ENCODE measurements at regions not wholly inside any gene's neighbourhood (a gene's known extent, or its start where the extent isn't known, plus 50 kb on each side); places are given as distances from the start of the nearest gene placed in this dataset.

GRCh38 chr13:89903115-89903514 is 1444.4 kb upstream of the MIR17HG start:
- DNase-seq (ENCODE audit: low read depth), result no peak

GRCh38 chr13:89910166-89910565 is 1437.3 kb upstream of the MIR17HG start:
- no peak for DNase-seq (ENCODE audit: low read depth)

- no peak for DNase-seq (ENCODE audit: low read depth)
Measured at GRCh38 chr13:89916551-89916950, 1430.9 kb upstream of the MIR17HG start.

DNA sequence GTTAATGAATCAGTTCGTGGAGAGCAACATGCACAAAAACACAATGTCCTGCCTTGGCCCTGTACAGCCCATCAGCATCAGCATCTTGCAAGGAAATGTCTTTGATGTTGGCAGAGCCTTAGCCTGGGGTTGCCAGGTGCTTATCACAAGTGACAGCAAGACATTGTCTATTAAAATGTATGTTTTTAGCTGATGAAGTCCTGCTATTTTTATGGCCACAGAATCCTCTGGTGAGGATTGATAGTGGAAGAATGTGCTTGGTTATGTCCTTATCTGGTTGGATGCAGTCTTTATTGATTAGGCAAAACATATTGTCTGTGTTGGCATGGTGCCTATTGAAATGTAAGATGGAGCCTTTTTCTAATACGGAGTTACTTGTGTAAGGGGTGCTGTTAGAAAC is 1427.0 kb upstream of the MIR17HG start:
- no peak for DNase-seq (ENCODE audit: low read depth)

DNA sequence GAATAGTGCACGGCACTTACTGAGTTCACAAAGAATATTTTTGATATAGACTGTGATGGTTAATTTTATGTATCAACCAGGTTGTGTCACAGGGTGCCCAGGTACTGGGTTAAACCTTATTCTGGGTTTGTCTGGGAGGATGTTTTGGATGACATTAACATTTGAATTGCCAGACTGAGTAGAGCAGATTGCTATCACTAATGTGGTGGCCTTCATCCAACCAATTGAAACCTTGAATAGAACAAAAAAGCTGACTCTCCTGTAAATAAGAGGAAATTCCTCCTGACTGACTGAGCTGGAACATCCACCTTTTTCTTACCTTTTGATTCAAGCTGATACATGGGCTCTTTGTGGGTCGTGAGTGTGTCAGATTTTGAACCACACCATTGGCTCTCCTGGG is 1424.4 kb upstream of the MIR17HG start:
- DNase-seq (ENCODE audit: low read depth), result no peak

GRCh38 chr13:89923736-89924135 is 1423.8 kb upstream of the MIR17HG start:
- no peak for DNase-seq (ENCODE audit: low read depth)

DNA sequence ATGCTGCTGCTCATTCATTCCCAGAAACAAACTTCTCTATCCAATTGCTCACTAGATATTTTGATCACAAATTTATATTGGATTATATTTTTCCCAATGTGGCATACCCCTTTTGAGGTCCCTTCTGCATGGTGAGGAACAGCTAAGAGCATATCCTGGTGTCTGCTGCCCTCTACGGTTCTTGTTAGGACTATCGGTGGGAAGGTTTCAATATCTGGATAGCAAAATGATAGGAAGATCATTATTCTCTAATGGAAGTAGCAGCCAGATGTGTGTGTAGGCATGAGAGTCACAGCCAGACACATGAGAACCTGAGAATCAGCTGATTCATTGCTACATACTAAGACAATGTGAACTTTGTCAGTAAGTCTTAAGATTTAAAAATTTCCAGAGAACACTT is 1422.4 kb upstream of the MIR17HG start:
- DNase-seq (ENCODE audit: low read depth), result no peak

DNA sequence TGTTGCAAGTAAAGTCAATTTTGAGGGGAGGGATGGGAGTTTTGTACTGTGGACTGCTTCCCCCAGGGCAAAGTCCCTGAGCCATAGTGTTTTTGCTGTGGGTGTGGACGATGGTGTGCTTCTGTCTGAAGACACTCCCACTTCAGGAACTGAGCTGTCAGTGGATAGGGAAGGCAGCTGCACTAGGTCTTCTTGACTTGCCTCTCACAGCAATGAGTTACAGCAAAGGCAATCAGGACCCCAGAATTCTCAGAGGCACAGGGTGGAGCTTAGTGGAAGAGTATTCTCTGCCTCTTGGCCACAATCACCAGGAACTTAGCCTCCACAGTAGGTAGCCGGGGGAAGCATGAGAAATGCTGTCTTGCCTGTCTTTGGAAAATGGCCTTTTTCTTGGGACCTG is 1416.6 kb upstream of the MIR17HG start:
- no peak for DNase-seq (ENCODE audit: low read depth)

DNA sequence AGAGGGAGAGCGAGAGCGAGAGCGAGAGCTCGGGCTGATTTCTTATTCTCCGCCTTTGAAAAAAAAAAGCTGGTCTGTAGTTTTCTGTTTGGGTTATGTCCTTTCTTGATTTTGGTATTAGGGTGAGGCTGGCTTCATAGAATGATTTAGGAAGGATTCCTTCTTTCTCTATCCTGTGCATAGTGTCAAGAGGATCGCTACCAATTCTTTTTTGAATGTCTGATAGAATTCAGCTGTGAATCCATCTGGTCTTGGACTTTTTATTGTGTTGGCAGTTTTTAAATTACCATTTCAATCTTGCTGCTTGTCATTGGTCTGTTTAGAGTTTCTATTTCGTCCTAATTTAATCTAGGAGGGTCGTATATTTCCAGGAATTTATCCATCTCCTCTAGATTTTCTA is 1414.6 kb upstream of the MIR17HG start:
- no peak for DNase-seq (ENCODE audit: low read depth)

DNA sequence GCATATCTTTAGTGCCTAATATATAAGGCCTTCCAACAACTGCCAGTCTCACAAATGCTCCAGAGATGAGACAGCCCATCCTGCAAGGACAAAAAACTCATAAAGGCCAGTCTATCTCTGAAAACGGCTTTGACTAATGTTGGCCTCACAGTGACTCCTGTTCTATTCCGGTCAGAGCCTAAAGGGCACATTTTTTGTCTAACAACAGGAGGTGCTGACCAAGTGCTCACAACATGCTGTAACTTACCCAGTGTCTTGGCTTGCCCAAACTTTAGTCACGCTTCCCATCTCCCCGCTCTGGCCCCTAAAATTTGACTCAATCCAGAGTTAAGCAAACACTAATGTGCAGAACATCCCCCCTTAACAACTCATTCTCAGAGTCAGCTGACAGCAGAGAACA is 1411.2 kb upstream of the MIR17HG start:
- DNase-seq (ENCODE audit: low read depth), result no peak

DNA sequence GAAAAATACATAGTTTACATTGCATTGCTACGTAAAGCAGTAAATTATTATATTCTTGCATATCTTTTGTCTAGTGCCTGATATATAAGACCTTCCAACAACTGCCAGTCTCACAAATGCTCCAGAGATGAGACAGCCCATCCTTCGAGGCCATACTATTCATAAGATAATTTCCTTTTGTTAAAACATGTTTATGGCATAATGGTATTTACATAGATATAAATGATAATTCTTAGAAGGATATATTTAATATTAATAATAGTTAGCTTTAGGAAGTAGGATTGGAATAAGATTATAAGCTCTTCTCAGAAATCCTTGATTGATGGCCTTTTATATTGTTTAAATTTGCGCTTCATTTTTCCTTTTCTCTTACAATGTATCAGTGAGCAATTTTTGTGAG is 1410.1 kb upstream of the MIR17HG start:
- no peak for DNase-seq (ENCODE audit: low read depth)

- no peak for DNase-seq (ENCODE audit: low read depth)
Measured at GRCh38 chr13:89940383-89940782, 1407.1 kb upstream of the MIR17HG start.

- DNase-seq (ENCODE audit: low read depth), result no peak
Measured at GRCh38 chr13:89943139-89943538, 1404.3 kb upstream of the MIR17HG start.

DNA sequence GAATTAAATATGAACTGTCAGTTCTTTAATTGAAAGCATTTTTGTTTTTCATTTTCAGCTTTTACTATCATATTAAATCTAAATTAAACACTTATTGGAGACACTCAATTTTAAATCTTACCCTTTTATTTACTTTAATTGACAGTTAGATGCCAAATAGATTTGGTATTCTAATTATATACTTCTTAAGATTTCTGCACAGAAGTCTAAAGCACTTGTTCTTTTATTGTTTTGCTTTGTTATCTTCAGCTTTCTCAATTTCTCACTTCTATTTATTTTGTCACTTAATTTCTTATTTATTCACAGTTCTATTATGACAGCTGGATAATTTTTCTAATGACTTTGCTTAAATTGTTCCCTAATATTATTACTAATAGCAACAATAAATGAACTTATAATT is 1397.3 kb upstream of the MIR17HG start:
- no peak for DNase-seq (ENCODE audit: low read depth)

GRCh38 chr13:89951341-89951740 is 1396.1 kb upstream of the MIR17HG start:
- no peak for DNase-seq (ENCODE audit: low read depth)

GRCh38 chr13:89953581-89953980 is 1393.9 kb upstream of the MIR17HG start:
- no peak for DNase-seq (ENCODE audit: low read depth)

DNA sequence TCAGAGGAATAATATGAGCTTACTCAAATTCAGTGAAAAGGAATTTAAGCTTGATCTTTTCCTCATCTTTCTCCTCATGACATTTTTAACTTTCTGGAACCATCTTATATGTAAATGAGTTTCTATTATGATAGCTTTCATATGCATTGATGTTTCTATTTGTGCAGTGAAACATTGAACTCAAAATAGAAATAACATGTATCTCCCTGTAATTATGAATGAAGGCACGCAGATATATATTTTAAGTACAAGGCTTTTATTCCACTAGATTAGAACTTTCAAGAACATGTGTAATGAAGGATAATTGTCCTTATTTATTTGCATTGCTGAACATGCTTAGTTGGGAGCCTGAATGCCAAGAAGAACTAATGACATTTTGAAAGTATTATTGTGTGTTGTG is 1391.7 kb upstream of the MIR17HG start:
- DNase-seq (ENCODE audit: low read depth), result no peak

GRCh38 chr13:89959074-89959473 is 1388.4 kb upstream of the MIR17HG start:
- DNase-seq (ENCODE audit: low read depth), result no peak

DNA sequence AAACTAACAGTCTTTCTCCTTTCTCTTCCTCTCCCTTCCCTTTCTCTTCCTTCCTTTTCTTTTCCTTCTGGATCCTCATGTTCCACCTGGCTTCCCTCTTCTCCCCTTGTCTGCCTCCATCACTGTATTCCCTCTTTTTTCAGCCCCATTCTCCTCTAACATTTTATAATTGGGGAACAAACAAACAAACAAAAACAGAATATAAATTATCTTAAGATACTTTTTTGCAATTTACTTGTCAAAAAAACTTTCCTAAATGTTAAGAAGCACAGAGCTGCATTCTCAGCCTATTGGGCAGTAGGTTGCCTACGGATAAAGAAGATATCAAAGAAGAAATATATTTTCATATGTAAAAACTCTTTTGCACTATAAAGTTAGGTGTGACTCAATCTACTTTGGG is 1382.2 kb upstream of the MIR17HG start:
- DNase-seq (ENCODE audit: low read depth), result no peak

- no peak for DNase-seq (ENCODE audit: low read depth)
Measured at GRCh38 chr13:89966524-89966923, 1381.0 kb upstream of the MIR17HG start.

- no peak for DNase-seq (ENCODE audit: low read depth)
Measured at GRCh38 chr13:89967701-89968100, 1379.8 kb upstream of the MIR17HG start.

DNA sequence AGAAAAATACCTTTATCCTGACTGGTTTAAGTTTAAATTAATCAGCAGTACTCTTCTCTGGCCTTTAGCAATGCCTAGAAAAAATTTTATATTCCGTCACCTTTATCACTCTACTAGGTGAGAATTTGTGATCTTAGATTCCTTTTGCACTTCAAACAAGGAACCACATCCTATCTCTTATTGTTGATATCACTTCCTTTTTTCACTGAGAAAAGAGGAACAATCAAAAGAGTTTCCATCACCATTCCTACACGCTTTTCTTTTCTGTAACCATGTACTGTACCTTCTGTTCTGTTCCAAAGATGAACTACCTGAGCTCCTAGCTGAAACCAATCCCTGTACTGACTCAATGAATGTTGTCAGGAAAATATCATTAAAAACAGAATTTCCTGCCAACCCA is 1379.0 kb upstream of the MIR17HG start:
- DNase-seq (ENCODE audit: low read depth), result no peak

GRCh38 chr13:89970353-89970709 is 1377.2 kb upstream of the MIR17HG start:
- no peak for DNase-seq (ENCODE audit: low read depth)

DNA sequence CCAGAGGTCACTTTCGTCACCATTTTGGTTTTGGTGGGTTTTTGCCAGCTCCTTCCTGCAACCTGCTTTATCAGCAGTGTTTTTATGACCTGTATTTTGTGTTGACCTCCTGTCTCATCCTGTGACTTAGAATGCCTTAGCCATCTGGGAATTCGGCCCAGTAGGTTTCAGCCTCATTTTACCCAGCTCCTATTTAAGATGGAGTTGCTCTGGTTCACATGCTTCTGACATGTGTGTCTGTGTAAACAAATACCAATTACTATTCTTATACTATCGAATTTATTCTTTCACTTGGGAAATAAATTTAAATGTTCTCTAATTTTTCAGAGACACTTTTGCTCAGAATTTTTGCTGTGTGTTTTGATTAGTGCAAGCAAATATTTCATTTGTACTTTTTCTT is 1370.3 kb upstream of the MIR17HG start:
- no peak for DNase-seq (ENCODE audit: low read depth)

GRCh38 chr13:89980896-89981295 is 1366.6 kb upstream of the MIR17HG start:
- DNase-seq (ENCODE audit: low read depth), result no peak

Measured in GM04503 (cell line).